SK-N-SH (cell line): ENCODE measurements at regions not wholly inside any gene's neighbourhood (a gene's known extent, or its start where the extent isn't known, plus 50 kb on each side); places are given as distances from the start of the nearest gene placed in this dataset.

ENCODE experiments used
- CTCF ChIP-seq: fragments of 200-600 bp; sonication (generic); IDR thresholded peaks from 2 replicates; pipeline ENCODE4 v1.6.1; 2017; ENCODE audit warnings: antibody characterized with exemption, mild to moderate bottlenecking, moderate library complexity
- FOXJ3 ChIP-seq: sonication (generic); formaldehyde crosslinking; IDR thresholded peaks from 2 replicates; pipeline ENCODE4 v1.5.1; 2020; ENCODE audit warnings: mild to moderate bottlenecking, missing genetic modification reagents
- GABPA ChIP-seq: IDR thresholded peaks from 2 replicates; pipeline ENCODE4 v1.4.0; 2012; ENCODE audit warnings: low read depth, mild to moderate bottlenecking
- RAD21 ChIP-seq: IDR thresholded peaks from 2 replicates; pipeline ENCODE4 v1.6.1; 2012; ENCODE audit warnings: mild to moderate bottlenecking, low read length
- RFX5 ChIP-seq: IDR thresholded peaks from 2 replicates; pipeline ENCODE4 v1.6.1; 2012; ENCODE audit warnings: mild to moderate bottlenecking, improper control_type of control experiment, low read length
- TF ChIP-seq, protein P1 (sequence below): IDR thresholded peaks from 2 replicates; pipeline ENCODE4 v1.4.0; 2012; ENCODE audit warnings: low read depth

DNA sequence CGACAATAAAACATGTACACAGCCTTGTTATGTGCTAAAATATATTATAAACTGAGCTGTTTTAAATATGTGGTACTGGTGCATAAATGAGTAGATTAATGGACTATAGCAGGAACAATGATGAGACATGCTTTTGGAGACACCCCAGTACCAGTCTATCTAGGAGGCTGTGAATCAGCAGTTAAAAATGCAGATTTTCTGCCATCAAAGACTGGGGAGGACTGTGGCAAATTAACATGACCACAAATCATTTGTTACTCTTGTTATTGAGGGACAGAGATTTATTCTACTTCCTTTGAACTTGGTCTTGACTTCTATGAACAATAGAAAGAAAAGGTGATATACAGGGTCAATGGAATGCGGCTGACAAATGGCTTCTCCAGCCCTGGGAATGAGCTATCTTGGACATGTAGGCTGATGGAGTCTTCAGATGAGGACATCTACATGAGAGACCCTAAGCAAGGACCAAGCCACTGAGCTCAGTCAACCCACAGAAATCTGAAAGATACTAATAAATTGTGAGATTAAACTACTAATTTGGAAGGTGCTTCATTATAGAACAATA, 551.7 kb upstream of the GJE1 start:
- TF ChIP-seq GABPA (no peak), CTCF (no peak), RFX5 (no peak), FOXJ3 (CRISPR knock-in tag) (no peak), RAD21 (no peak)
- TF ChIP-seq, protein P1, sequence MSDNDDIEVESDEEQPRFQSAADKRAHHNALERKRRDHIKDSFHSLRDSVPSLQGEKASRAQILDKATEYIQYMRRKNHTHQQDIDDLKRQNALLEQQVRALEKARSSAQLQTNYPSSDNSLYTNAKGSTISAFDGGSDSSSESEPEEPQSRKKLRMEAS = no peak
